ENCODE measurements at regions not wholly inside any gene's neighbourhood (a gene's known extent, or its start where the extent isn't known, plus 50 kb on each side); places are given as distances from the start of the nearest gene placed in this dataset.

GRCh38 chr20:50274570-50275430, 84.2 kb downstream of the CEBPB start:
- peak in 1 of 2 donors; percentile 72 for DNase-seq

DNA sequence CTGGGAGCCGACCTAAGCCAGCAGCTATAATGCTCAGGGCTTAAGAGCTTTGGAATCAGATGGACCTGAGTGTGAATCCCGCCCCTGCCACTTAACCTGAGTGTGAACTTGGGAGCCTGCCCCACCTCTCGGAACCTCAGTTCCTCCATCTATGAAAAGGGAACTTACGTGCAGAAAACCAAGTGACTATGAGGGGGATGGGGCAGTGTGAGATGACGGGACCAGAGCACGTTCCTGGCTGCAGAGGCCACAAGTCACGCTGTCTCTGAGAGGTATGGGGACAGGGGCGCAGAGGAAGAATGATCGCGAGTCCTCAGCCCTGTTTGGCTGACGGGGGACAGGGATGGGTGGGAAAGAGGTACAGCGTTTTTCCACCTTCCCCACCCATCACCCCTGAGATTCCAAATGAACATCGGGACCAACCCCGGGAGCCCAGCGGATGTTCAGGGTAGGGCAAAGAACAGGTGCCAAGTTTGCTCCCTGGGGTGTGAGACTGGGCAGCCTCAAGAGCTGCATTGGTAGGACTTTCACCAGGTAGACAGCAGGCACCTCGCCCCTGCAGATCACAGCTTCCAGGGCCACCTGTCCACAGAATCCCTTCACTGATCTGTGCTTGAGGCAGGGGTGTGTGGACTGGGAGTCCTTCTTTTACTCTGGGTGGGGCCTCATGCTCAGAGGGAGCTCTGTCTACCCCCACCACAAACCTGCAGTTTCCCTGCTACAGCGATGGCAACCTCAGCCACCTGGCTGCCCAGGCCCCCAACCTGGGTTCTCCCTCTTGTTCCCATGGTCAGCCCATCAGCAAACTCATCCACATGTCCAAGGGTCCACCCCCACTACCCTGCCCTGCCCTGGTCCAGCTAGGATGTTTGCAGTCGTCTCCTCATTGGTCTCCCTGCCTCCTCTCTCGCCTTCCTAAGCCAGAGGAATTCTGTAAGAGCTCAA, 85.8 kb downstream of the CEBPB start:
- no peak for DNase-seq

DNA sequence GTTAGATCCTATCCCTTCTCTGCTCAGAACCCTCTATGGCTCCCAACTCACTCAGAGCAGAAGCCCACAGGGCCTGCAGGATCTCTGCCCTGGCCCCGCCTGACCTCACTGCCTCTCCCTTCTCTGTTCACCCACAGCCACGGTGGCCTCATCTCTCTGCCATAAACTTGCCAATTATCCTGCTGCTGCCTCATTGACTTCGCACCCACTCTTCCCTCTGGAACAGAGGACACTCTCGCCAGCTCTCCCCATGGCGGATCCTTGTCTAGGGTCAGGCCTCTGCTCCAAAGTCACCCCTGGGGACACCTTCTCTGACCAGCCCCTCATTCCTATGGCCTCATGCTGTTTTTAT, 86.4 kb downstream of the CEBPB start:
- no peak for DNase-seq

DNA sequence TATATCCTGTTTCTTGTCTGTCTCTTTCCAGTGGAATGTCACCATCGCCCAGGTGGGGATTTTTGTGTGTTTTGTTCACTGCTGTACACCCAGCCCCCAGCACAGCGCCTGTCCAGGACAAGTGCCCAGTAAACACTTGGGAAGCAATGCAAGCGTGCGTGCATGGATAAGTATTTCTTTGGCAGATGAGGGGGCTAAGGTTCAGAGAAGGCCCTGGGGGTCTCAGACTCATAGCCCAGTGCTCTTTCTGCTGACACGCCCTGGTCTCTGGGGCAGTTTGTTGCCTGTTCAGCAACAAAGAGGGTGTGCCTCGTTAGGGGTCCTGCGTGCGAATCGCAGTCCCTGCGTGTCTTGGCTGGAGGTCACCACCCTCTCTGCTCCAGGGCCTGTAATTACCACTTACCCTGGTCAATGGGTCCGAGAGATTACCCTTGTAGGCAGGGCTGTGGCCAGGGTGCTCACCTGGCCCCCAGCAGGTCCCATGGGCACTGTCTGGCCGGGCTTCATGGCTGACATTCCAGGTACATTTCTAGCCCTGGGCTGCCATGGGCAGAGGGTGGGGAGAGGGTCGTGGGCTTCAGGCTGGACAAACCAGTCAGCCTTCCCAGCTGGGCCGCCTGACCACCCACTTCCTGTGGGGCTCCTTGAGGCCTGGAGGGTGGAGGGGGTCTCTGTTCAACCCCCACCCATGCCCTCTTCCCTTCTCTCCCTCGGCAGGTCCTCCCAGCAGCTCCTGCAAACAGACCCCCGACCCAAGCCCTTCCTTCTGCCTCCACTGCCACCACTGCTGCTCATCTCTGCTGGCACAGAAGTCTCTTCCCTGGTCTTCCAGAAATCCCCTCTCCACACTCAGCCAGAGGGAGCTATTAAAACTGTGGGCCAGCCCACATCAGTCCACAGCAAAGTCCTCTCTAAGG, 87.1 kb downstream of the CEBPB start:
- DNase-seq: no peak

- DNase-seq: no peak
Measured at GRCh38 chr20:50278377-50278683, 87.7 kb downstream of the CEBPB start.

DNA sequence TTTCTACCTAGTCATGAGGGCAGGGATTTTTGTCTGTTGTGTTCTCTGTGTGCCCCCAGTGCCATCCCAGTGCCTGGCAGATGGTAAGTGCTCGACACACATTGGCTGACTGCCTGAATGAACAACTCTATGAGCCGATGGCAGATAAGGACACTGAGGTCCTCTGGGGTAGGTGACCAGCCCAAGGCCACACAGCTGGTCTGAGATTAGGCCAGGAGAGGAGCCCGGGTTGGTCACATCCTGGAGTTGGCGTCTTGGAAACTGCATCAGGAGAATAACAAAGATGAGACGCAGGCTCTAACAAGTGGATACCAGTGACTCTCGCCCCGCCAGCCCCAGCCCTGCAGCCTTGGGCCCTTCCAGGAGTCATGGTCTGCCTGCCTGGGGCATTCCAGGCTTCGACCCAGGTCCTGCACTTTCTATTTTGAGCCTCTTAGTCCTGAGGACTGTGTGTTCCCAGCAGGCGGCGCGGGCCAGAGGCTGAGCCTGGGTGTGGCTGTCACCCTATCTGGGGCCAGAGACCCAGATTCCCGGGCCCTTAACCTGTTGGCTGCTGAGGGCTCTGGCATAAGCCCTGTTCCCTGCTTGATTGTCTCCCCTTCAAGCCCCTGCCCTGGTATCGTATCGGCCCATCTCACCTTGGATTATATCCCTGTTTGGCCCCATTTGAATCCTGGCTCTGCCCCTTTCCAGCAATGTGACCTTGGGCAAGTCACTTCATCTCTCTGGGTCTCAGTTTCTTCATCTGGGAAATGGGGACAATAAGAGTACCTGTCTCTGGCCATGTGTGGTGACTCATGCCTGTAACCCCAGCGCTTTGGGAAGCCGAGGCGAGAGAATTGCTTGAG, 88.3 kb downstream of the CEBPB start:
- DNase-seq: no peak

DNA sequence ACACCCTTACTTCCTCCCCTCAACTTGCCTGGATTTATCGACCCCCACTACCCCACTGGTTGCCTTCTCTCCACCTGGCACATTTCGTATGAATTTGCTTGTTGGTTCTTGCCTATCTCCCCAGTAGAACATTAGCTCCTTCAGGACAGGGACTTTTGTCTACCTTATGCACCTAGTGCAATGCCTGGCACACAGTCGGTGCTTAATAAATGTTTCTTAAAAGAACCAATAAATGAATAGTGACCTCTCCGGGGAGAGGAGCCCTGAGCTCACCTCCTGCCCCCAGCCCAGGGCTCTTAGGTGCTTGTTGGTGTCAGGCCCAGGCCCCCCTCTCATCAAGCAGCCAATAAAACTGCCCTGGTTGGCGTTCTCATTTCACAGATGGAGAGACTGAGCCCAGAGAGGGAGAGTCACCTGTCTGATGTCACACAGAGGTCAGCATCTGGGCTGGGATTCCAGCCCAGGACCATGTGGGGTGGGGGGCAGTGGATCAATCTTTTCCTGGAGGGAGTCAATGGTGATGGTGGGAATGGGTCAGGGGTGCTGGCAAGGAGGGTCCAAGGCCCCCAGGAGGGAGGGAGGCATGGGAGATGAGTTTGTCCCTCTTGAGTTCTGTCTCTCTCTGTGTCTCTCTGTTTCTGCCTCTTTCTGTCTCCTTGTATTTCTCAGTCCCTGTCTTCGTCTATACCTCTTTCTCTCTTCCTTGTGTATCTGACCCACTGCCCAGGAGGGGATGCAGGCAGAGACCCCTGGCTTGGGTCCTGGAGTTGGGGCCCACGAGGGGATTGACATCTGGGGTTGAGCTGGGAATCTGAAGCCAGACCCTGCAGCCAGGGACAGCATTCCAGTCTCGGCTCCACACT, 89.6 kb downstream of the CEBPB start:
- no peak for DNase-seq

DNA sequence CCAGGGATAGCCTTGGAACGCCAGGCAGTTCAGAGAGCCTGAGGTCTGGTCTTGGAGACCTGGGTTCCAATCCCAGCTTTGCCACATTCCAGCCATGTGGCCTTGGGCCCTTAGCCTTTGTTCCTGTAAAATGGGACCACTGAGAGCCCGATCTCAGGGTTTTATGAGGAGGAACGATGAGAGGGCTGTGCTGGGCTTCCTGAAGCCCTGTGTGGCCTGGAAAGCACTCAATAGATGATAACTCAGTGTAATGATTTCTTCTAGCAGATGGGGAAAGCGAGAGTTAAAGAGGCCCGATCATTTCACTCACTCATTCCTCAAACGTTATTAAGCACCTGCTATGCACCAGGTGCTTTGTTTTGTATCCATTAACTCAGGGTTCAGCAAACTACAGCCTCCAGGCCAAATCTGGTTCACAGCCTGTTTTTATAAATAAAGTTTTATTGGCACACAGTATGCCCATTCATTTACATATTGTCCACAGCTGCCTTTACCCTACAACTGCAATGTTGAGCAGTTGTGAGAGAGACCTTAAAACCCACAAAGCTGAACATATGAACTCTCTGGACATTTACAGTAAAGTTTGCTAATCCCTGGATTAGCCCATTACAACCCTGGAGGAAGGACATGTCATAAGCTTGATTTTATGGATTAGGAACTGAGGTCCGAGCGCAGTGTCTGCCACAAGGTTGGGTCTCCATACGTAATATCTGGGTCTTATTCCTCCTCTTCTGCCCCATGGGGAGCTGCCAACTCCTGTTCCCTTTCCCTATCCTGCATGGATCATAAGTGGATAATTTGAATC, 90.4 kb downstream of the CEBPB start:
- DNase-seq: no peak

DNA sequence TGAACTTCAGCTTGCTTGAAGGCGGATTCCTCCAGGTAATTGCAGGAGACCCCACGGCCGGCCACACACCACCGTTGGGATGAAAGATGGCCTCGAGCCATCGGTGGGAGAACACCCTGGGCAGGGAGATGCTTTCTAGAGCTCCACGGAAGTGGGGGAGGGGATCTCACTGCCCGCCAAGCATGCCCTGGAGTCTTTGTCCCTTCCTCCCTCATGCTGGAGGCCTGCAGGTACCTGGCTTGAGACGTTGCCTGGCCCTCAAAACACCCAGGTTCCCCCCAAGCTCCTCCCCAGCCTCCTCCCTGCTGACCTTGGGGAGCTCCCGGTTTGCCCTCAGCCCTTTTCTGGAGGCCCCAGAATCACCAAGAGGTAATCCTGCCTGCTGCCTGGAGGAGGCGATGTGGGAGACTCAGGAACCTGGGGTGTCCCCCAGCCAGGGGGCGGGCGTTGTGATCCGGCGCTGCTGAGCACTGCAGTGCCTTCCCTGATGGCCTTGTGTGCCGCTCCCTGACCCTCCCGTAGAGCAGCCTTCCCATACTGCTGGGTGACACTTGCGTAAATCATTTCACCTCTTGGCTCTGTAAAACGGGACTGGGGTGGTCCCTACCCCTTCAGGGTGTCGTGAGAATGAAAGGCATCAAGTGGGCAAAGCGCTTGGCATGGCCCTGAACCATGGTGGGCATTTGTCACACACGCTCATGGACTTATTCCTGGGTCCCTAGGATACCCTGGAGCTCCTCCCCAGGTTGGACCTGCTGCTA, 91.4 kb downstream of the CEBPB start:
- DNase-seq: no peak

- no peak for DNase-seq
Measured at GRCh38 chr20:50282592-50283241, 92.1 kb downstream of the CEBPB start.

- no peak for DNase-seq
Measured at GRCh38 chr20:50283370-50283769, 92.7 kb downstream of the CEBPB start.

DNA sequence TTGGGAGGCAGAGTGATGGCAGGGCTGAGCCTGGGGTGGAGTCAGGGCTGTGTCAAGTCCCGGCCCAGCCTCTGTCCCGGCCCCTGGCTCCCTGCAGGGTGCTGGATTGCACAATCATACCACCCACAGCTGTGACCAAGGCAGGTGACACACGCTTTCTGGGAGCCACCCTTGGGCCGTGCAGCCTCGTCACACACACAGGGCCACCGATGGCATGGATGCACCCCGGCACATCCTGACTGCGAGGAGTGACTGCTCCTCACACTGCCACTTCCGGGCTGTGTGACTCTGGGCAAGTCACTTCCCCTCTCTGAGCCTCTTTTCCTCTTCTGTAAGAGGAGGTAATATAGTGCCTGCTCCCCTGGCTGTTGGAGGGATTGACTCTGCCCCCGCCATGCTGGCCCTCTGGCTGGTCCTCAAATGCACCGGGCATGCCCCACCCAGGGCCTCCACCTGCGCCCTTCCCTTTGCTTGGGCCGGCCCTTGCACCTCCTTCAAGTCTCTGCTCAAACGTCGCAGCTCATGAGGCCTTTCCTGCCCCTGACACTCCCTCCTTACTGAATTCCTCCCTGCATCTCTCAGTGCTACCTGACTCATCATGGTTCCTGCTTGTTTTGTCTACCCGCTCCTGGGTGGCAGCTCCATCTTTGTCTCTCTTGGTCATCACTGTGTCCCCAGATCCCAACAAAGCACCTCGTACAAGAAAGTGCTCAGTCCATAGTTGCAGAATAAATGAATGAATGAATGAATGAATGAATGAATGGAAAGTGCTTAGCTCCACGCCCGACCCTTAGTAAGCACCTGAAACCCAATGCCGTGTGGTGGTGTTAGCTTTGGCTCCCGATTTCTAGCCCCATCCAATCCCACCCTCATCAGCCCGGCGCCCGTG, 93.5 kb downstream of the CEBPB start:
- peak in 1 of 2 donors; percentile 69 for DNase-seq

GRCh38 chr20:50284811-50285375, 94.3 kb downstream of the CEBPB start:
- no peak for DNase-seq

DNA sequence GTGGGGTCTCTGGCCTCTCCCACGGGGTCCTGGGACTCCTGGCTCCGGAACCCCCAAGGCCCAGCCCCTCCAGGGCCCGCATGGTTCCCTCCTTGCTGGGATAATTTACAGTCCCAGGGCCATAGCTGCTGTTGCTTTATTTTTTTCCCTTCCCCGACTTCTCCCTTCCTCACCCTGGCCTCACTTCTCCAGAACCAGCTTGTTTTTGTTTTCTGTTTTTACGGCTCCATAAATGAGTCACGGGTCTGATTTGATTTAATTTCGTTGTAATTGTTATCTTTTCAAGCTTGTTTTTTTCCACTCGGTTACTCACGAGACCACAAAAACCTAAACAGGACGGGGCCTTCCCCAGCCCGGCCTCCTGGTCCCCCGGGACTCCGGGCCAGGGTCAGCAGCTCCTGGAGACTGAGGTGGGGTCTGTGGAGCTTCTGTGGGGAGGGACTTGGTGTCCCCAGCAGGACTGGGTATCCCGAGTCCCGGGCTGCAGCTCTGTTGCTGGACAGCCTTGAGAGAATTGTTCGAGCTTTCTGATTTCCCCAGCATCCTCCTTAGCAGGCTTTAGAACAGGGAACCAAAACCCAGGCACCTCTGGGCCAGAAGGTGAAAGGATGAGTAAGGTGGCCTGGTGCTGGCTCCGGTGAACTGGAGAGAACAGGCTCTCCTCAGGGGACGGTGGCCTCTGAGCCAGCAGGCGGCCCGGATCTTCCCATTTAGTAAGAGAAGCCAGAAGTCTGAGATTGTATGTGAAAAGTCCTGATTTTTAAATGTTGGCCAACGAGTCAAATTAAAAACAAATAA, 94.9 kb downstream of the CEBPB start:
- DNase-seq: no peak

- no peak for DNase-seq
Measured at GRCh38 chr20:50286174-50286511, 95.5 kb downstream of the CEBPB start.

GRCh38 chr20:50286609-50287008, 96.0 kb downstream of the CEBPB start:
- DNase-seq: no peak

DNA sequence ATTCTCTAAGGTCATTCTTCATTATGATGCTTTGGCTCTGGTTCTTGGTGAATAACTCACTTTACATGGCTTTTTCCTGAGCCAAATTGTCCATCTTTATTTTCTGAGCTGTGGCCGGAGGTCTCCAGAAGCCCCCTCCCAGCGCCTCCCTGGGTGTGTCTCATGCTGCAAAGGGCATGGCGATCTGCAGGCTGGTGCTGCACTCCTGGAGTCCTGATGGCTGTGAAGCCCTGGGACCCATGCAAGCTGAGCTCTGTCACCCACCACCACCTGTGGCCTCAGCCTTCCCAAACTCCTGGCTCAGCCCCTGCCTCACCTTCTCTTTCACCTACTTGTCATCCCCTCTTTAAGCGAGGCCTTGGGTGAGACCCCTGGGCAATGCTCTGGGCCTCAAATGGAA, 96.9 kb downstream of the CEBPB start:
- no peak for DNase-seq

All from bone marrow (tissue), 2 donors.